Psoas muscle (tissue), 7 donors: ENCODE measurements at regions not wholly inside any gene's neighbourhood (a gene's known extent, or its start where the extent isn't known, plus 50 kb on each side); places are given as distances from the start of the nearest gene placed in this dataset.

Experiments
- ATAC-seq, 4 donors: fragments of 200-7000 bp; cut with Tn5 transposase; one replicate each; pipeline ENCODE4 v1.9.1; 2020; ENCODE audit warnings: moderate library complexity in 3 of 4, mild to moderate bottlenecking in 2 of 4
- DNase-seq, 2 donors: peaks; one replicate each; pipeline ENCODE4 v3.0.0-alpha.2; 2020
- H3K27ac ChIP-seq: fragments of 200-600 bp; one replicate; pipeline ENCODE4 v1.8.0; 2022
- H3K27me3 ChIP-seq, 3 donors: fragments of 200-600 bp in 1 of 3; one replicate each; pipeline versions ENCODE4 v1.6.1 to v1.8.0; 2013 to 2022; ENCODE audit warnings: low read length in 2 of 3, mild to moderate bottlenecking in 2 of 3, moderate library complexity in 1 of 3; ENCODE audit not compliant: insufficient read depth in 3 of 3
- H3K36me3 ChIP-seq, 2 donors: fragments of 200-600 bp in 1 of 2; one replicate each; pipeline versions ENCODE4 v1.6.1 to v1.8.0; 2013 to 2022; ENCODE audit warnings: low read depth in 1 of 2, mild to moderate bottlenecking in 1 of 2, moderate library complexity in 1 of 2; ENCODE audit not compliant: insufficient read depth in 1 of 2
- H3K4me1 ChIP-seq: fragments of 200-600 bp; one replicate; pipeline ENCODE4 v1.8.0; 2022
- H3K4me3 ChIP-seq: fragments of 200-600 bp; one replicate; pipeline ENCODE4 v1.8.0; 2022; ENCODE audit warnings: mild to moderate bottlenecking
- H3K9me3 ChIP-seq: fragments of 200-600 bp; one replicate; pipeline ENCODE4 v1.8.0; 2022
- CTCF ChIP-seq: fragments of 200-600 bp; IDR thresholded peaks from one replicate; pipeline ENCODE4 v1.8.0; 2022; ENCODE audit warnings: antibody characterized with exemption
- WGBS, 3 donors: extraction: QIAGEN DNeasy Blood & Tissue Kit; methylation state at CpG; one replicate each; pipeline versions ENCODE4 v1.1.6 to v1.1.7; 2013; 5-methylcytosine and 5-hydroxymethylcytosine counted together
- intact Hi-C, 2 donors: fragments of 100-400 bp; cut with DNase I; formaldehyde crosslinking; loops; one replicate each; pipeline versions ENCODE4 v1.11.0 to v1.14.2; 2022
- donor health status: healthy with polysubstance abuse.
- donor health status: DM: no; HTN: no; CAD: no; lungs with moderate emphysema.
- donor health status: Bipolar disorder and iron deficiency.
- donor health status: healthy.
- donor health status: DM: yes; HTN: yes; CAD: no.
- donor health status: DM: no; HTN: no; CAD: no.
- donor health status: DM: yes; HTN: yes; CAD: no.

DNA sequence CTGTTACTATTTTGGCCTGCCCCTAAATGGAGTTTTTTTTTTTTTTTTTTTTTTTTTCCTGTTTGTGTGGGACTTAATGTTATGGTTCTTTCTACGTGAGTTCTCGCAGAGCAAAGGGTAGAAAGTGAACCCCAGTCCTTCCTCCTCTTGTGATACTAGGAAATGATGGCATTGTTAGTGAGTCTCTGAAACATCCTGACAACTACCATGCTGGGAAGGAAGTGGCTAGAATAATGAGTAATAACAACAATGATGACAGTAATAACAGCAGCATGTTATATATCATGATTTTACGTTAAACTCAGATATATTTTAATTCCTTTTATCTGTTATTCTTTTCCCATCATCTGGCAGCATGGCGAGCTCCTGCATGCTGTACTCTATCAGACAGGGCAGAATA lies 216.2 kb upstream of the LINC00305 start:
- Histone ChIP-seq H3K4me1 (no peaks in the 10 kb centered on the region), H3K36me3 (no peaks in the 10 kb centered on the region), H3K4me3 (no peak overlapping the region), H3K27me3 (no peaks in the 10 kb centered on the region), H3K9me3 (no peaks in the 10 kb centered on the region), H3K27ac (no peak overlapping the region)
- intact Hi-C loops = no loop called here
- ATAC-seq (no peak), DNase-seq (no peak)
- TF ChIP-seq CTCF = no peak
- WGBS, 3 donors = 69 to 79% (median 71%) methylated on average over 4 of the region's 4 CpGs

DNA sequence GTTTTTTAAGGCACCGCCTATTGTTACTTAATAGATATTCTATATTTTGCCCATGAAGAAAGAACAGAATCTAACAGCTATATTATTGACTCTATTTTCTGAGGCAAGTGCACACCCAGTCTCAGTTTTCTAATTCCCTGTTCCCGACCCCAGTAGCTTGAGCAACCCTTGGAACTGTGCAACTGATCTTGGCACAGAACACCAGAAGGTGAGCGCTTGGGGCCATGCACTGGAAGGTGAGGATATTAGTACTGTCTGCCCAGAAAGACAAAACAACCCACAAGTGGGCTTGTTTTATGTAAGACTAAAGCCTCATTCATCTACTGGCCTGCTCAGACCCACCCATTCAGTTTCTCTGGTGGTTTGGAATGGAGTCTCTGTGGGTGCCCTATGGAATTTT lies 188.8 kb upstream of the LINC00305 start:
- Histone ChIP-seq H3K36me3 (no peaks in the 10 kb centered on the region), H3K4me3 (no peak overlapping the region), H3K27ac (no peak overlapping the region), H3K27me3 (no peaks in the 10 kb centered on the region), H3K9me3 (no peaks in the 10 kb centered on the region), H3K4me1 (no peaks in the 10 kb centered on the region)
- no peak for ATAC-seq
- WGBS, 3 donors = 91 to 93% (median 92%) methylated on average over 3 of the region's 3 CpGs
- intact Hi-C loops = no loop called here
- DNase-seq = no peak
- TF ChIP-seq CTCF = no peak

DNA sequence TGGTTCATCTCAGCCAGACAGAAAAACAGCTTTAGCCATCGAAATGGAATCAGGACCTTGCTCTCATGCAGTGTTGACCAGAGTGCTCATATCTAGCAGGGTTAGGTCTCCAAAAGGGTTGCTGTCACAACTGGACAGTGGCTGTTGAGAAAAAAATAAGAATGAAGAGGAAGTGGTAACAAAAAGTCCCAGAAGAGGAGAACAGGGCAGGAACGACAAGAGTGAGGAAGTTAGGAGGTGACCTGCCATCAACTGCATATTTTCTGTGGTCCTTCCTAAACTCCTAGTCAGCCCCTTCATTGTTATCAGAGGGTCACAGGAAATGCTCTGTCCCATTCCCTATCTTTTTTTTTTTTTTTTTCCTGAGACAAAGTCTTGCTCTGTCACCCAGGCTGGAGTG lies 188.1 kb upstream of the LINC00305 start:
- Histone ChIP-seq H3K9me3 (no peaks in the 10 kb centered on the region), H3K27me3 (no peaks in the 10 kb centered on the region), H3K4me1 (no peaks in the 10 kb centered on the region), H3K36me3 (no peaks in the 10 kb centered on the region), H3K27ac (no peak overlapping the region), H3K4me3 (no peak overlapping the region)
- no peak for TF ChIP-seq CTCF
- DNase-seq = no peak
- ATAC-seq = no peak
- WGBS, 3 donors = 55 to 68% (median 60%) methylated on average over 2 of the region's 2 CpGs
- intact Hi-C loops = no loop called here

- ATAC-seq (no peak), DNase-seq (no peak)
- WGBS, 3 donors = 34 to 48% (median 45%) methylated on average over 2 of the region's 2 CpGs
- no peak overlapping the region for H3K4me3 ChIP-seq
- TF ChIP-seq CTCF = no peak
- H3K9me3 ChIP-seq = no peaks in the 10 kb centered on the region
- intact Hi-C loops = no loop called here
- H3K36me3 ChIP-seq = no peaks in the 10 kb centered on the region
- no peaks in the 10 kb centered on the region for H3K27me3 ChIP-seq
- H3K27ac ChIP-seq = no peak overlapping the region
- no peaks in the 10 kb centered on the region for H3K4me1 ChIP-seq
Observed at GRCh38 chr18:64334748-64335147, 185.9 kb upstream of the LINC00305 start.

GRCh38 chr18:64333584-64333983 lies 184.7 kb upstream of the LINC00305 start:
- intact Hi-C loops = no loop called here
- Histone ChIP-seq H3K27ac (no peak overlapping the region), H3K4me1 (no peaks in the 10 kb centered on the region), H3K9me3 (no peaks in the 10 kb centered on the region), H3K36me3 (no peaks in the 10 kb centered on the region), H3K4me3 (no peak overlapping the region), H3K27me3 (no peaks in the 10 kb centered on the region)
- WGBS, 3 donors = 63 to 68% (median 67%) methylated on average over 3 of the region's 3 CpGs
- DNase-seq = no peak
- ATAC-seq = no peak
- TF ChIP-seq CTCF = no peak
